ENCODE measurements at regions not wholly inside any gene's neighbourhood (a gene's known extent, or its start where the extent isn't known, plus 50 kb on each side); places are given as distances from the start of the nearest gene placed in this dataset.

- no peaks in the 10 kb centered on the region for H3K36me3 Mint-ChIP-seq
- no peak for DNase-seq
- ChIA-PET POLR2A (no interaction called here), CTCF (no interaction called here)
- no peak overlapping the region for H3K4me3 Mint-ChIP-seq
- intact Hi-C loops (cut with micrococcal nuclease) = no loop called here
- H3K4me1 Mint-ChIP-seq (ENCODE audit: low read depth) = no peaks in the 10 kb centered on the region
- no peaks in the 10 kb centered on the region for H3K9me3 Mint-ChIP-seq
- no peaks in the 10 kb centered on the region for H3K27me3 Mint-ChIP-seq
- no peak overlapping the region for H3K27ac Mint-ChIP-seq
Measured at GRCh38 chr17:77822302-77823030, 136.0 kb upstream of the TNRC6C start.

DNA sequence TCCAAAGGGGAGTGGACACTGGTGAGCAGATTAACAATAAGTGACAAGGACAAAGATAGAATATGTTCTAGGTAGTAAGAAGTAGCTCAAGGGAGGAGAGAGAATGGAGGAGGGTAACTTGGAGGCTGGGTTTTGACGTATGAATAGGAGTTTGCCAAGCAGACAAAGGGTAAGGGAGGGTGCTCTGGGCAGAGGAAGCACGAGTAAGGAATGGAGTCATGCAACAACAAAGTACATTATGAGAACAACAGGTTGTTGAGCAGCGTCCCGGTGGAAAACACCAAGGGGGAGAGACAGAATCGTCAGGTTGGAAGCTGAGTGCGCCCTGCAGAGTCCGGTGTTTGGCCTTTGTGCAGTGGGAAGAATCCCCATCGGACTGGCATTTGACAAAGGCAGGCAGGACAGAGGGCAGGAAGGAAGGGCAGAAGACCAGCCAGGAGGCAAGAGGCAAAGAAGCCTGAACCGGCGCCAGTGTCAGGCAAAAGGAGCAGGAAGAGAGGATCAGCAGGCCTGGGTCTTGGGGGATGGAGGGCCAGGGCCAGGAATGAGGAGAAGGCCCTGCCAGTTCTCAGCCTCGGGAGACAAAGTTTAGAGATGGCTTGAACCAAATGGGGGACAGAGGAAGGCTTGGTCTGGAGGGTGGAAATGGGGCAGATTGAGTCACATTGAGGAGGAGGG is 134.3 kb upstream of the TNRC6C start:
- Mint-ChIP-seq H3K27ac (no peak overlapping the region), H3K4me3 (no peak overlapping the region), H3K36me3 (no peaks in the 10 kb centered on the region), H3K27me3 (no peaks in the 10 kb centered on the region), H3K4me1 (ENCODE audit: low read depth) (no peaks in the 10 kb centered on the region), H3K9me3 (no peaks in the 10 kb centered on the region)
- POLR2A ChIA-PET = no interaction called here
- no peak for DNase-seq
- intact Hi-C loops (cut with micrococcal nuclease) = no loop called here
- CTCF ChIA-PET = no interaction called here

GRCh38 chr17:77824780-77825280 is 133.7 kb upstream of the TNRC6C start:
- H3K4me3 Mint-ChIP-seq = no peak overlapping the region
- no peaks in the 10 kb centered on the region for H3K27me3 Mint-ChIP-seq
- no peaks in the 10 kb centered on the region for H3K9me3 Mint-ChIP-seq
- no peak overlapping the region for H3K27ac Mint-ChIP-seq
- ChIA-PET POLR2A (no interaction called here), CTCF (no interaction called here)
- no peak for DNase-seq
- intact Hi-C loops (cut with micrococcal nuclease) = no loop called here
- H3K4me1 Mint-ChIP-seq (ENCODE audit: low read depth) = peaks cover 2% of the 10 kb centered on the region
- no peaks in the 10 kb centered on the region for H3K36me3 Mint-ChIP-seq

DNA sequence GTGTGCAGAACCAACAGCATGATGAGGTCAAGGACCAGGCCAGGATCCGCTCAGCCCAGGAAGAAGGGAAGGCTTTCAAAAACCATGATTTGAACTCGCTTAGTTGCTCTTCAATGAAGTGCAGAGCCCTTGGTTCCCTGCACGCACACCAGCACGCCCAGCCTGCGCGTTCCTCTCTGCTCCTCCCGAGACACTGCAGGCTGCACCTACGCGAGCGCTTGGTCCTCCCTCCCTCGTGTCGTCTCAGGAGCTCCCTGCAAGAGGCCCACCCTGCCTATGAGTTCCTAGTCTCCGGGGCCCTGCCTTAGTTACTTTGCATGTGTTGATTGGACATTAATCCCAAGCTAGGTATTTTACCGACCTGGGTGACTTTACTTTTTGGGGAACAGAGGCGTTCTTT is 132.9 kb upstream of the TNRC6C start:
- Mint-ChIP-seq H3K4me1 (ENCODE audit: low read depth) (peaks cover 10% of the 10 kb centered on the region), H3K36me3 (no peaks in the 10 kb centered on the region), H3K4me3 (no peak overlapping the region), H3K27me3 (no peaks in the 10 kb centered on the region), H3K9me3 (no peaks in the 10 kb centered on the region), H3K27ac (no peak overlapping the region)
- CTCF ChIA-PET = no interaction called here
- no peak for DNase-seq
- intact Hi-C loops (cut with micrococcal nuclease) = no loop called here
- POLR2A ChIA-PET = no interaction called here

- no peaks in the 10 kb centered on the region for H3K27me3 Mint-ChIP-seq
- ChIA-PET CTCF (no interaction called here), POLR2A (interaction anchor here (0.6 kb wide), 1 partner anchor 10 kb away, joined by 4 read pairs; no protein-coding TSS in a partner anchor)
- no peaks in the 10 kb centered on the region for H3K9me3 Mint-ChIP-seq
- peaks cover 14% of the 10 kb centered on the region for H3K4me1 Mint-ChIP-seq (ENCODE audit: low read depth)
- no peak overlapping the region for H3K4me3 Mint-ChIP-seq
- no peak for DNase-seq
- no peaks in the 10 kb centered on the region for H3K36me3 Mint-ChIP-seq
- H3K27ac Mint-ChIP-seq = no peak overlapping the region
- intact Hi-C loops (cut with micrococcal nuclease) = no loop called here
Measured at GRCh38 chr17:77826132-77826873, 132.2 kb upstream of the TNRC6C start.

- Mint-ChIP-seq H3K4me1 (ENCODE audit: low read depth) (peaks cover 18% of the 10 kb centered on the region), H3K36me3 (no peaks in the 10 kb centered on the region), H3K27ac (no peak overlapping the region), H3K27me3 (no peaks in the 10 kb centered on the region), H3K4me3 (no peak overlapping the region), H3K9me3 (no peaks in the 10 kb centered on the region)
- no peak for DNase-seq
- intact Hi-C loops (cut with micrococcal nuclease) = no loop called here
- CTCF ChIA-PET = interaction anchor here (1.1 kb wide), 1 partner anchor 186 kb away, joined by 5 read pairs; no protein-coding TSS in a partner anchor
- POLR2A ChIA-PET = no interaction called here
Measured at GRCh38 chr17:77827039-77827438, 131.5 kb upstream of the TNRC6C start.

DNA sequence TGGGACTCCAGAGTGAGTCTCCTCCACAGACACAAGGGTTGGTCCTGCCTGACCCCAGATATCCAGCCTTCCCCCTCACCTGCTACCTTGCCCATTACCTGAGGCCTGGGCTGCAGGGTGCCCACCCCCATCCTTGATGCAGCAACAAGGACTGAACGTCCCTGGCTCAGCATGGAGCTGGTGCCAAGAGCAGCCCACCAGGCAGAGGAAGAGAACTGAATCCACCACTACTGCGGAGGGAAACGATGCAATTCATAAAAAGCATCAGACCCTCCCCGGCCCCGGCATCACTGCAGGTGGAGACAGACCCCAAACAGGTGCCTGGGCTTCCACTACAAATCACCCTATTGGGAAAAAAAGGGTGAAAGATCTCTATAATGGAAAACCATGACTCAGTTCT is 131.0 kb upstream of the TNRC6C start:
- Mint-ChIP-seq H3K27ac (no peak overlapping the region), H3K27me3 (no peaks in the 10 kb centered on the region), H3K36me3 (no peaks in the 10 kb centered on the region), H3K4me3 (no peak overlapping the region), H3K9me3 (no peaks in the 10 kb centered on the region), H3K4me1 (ENCODE audit: low read depth) (peaks cover 18% of the 10 kb centered on the region)
- DNase-seq = no peak
- ChIA-PET POLR2A (no interaction called here), CTCF (interaction anchor here (1.1 kb wide), 1 partner anchor 186 kb away, joined by 5 read pairs; no protein-coding TSS in a partner anchor)
- intact Hi-C loops (cut with micrococcal nuclease) = no loop called here

DNA sequence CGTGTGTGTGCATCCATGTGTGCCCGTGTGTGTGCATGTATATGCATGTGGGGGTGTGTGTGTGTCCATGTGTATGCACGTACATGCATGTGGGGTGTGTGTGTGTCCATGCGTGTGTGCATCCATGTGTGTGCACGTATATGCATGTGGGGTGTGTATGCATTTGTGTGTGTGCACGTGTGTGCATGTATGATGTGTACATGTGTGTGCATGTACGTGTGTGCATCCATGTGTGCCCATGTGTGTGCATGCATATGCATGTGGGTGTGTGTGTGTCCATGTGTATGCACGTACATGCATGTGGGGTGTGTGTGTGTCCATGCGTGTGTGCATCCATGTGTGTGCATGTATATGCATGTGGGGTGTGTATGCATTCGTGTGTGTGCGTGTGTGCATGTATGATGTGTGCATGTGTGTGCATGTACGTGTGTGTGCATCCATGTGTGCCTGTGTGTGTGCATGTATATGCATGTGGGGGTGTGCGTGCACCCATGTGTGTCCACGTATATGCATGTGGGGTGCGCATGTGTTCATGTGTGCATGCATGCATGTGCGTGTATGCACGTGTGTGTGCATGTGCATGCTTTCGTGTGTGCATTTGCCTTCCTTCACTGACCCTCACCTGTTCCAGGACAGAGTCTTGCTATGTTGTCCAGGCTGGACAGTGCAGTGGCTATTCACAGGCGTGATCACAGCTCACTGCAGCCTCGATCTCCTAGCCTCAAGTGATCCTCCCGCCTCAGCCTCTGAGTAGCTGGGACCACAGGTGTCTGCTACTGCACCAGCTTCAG is 129.6 kb upstream of the TNRC6C start:
- ChIA-PET POLR2A (no interaction called here), CTCF (no interaction called here)
- H3K27ac Mint-ChIP-seq = no peak overlapping the region
- no peak overlapping the region for H3K4me3 Mint-ChIP-seq
- H3K27me3 Mint-ChIP-seq = peaks cover 6% of the 10 kb centered on the region
- H3K36me3 Mint-ChIP-seq = no peaks in the 10 kb centered on the region
- peaks cover 25% of the 10 kb centered on the region for H3K4me1 Mint-ChIP-seq (ENCODE audit: low read depth)
- H3K9me3 Mint-ChIP-seq = no peaks in the 10 kb centered on the region
- no peak for DNase-seq
- intact Hi-C loops (cut with micrococcal nuclease) = no loop called here

DNA sequence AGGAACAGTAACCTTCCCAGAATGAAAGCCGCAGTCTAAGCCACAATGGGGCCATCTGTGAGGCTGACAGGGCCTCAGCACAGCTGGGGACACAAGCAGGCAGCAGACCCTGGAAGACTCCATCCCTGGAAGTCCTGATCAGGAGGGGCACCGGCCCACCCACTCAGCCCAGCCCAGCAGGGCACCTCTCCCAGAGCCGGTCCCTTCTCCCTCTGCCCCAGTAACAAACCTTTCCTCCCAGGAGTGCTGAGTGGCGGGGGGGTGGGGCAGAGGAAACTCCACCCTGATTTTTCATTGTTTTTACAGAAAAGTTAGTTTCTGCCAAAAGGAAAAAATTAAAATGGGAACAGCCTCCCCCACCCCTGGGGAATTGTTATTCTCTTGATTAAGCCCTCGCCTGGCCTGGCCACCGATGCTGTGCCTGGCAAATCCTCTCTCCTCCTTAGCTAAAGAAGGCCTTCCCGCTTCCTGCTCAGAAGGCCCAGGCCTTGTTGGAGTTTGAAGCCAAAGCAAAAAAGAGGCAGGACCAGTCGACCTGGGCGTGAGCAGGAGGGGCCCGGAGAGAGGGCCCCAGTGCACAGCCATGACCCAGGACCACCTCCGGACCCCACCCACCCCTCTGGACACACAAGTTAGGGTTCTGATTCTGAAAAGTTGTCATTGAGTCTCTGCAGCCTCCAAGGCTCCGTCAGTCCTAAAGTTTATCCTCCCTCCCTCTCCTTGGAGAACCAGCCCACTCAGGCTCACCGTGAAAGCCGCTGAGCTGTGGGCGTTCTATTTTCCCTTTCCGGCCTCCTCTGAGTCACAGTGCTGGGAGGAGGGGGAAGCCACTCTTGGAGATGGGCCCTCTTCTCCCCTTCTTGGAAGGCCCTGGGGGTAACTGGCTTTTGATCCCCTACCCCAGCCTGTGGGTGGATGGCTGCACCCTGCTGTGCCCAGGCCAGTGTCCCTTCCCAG is 128.4 kb upstream of the TNRC6C start:
- peak; percentile 56 for DNase-seq
- intact Hi-C loops (cut with micrococcal nuclease) = loop anchor here (10.0 kb wide), 1 partner anchor 495 kb away; no protein-coding TSS in a partner anchor
- Mint-ChIP-seq H3K36me3 (no peaks in the 10 kb centered on the region), H3K9me3 (no peaks in the 10 kb centered on the region), H3K27me3 (peaks cover 11% of the 10 kb centered on the region), H3K4me1 (ENCODE audit: low read depth) (peaks cover 37% of the 10 kb centered on the region), H3K27ac (no peak overlapping the region), H3K4me3 (no peak overlapping the region)
- ChIA-PET CTCF (no interaction called here), POLR2A (no interaction called here)

- ChIA-PET CTCF (no interaction called here), POLR2A (no interaction called here)
- no peak overlapping the region for H3K4me3 Mint-ChIP-seq
- intact Hi-C loops (cut with micrococcal nuclease) = loop anchor here (10.0 kb wide), 1 partner anchor 496 kb away; no protein-coding TSS in a partner anchor
- peaks cover 11% of the 10 kb centered on the region for H3K27me3 Mint-ChIP-seq
- peaks cover 40% of the 10 kb centered on the region for H3K4me1 Mint-ChIP-seq (ENCODE audit: low read depth)
- H3K9me3 Mint-ChIP-seq = no peaks in the 10 kb centered on the region
- DNase-seq = no peak
- no peak overlapping the region for H3K27ac Mint-ChIP-seq
- H3K36me3 Mint-ChIP-seq = no peaks in the 10 kb centered on the region
Measured at GRCh38 chr17:77830816-77831473, 127.6 kb upstream of the TNRC6C start.
